SKM-1 treated with dmso at 0.1 percent for 144 hours (cell line): ENCODE measurements at regions not wholly inside any gene's neighbourhood (a gene's known extent, or its start where the extent isn't known, plus 50 kb on each side); places are given as distances from the start of the nearest gene placed in this dataset.
"Not testable (repeated sequence)": the region's sequence is repeated elsewhere in the genome, so short reads cannot be mapped to it uniquely, and the experiment has no call there.

Experiments used
- DNase-seq: peaks from one replicate; lab custom pipeline; 2025; ENCODE audit not compliant: unreplicated experiment; lab: John Stamatoyannopoulos, UW

GRCh38 chr10:23869548-23869947 lies 339.4 kb upstream of the KIAA1217 start:
- no peak for DNase-seq

GRCh38 chr10:23869996-23870395 lies 338.9 kb upstream of the KIAA1217 start:
- DNase-seq = no peak

GRCh38 chr10:23870651-23871610 lies 338.0 kb upstream of the KIAA1217 start:
- peak; percentile 70 for DNase-seq

DNA sequence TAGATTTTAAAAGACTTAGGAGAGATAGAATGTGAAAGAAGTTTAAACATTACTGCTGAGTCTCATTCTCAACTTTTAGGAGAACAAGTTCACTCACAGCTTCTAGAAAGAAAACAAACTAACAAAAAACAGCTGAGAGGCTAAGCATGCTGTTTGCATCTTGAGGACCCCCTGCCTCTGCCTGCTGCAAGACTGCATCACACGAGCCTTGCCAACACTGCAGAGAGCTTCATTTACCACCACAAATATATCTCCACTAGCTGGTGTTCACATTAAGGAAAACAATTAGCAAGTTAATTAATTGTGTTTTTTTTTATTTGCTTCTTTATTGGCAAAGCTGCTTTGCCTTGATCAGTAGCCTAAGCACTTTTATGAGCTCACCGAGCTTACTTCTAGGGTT lies 336.6 kb upstream of the KIAA1217 start:
- no peak for DNase-seq

DNA sequence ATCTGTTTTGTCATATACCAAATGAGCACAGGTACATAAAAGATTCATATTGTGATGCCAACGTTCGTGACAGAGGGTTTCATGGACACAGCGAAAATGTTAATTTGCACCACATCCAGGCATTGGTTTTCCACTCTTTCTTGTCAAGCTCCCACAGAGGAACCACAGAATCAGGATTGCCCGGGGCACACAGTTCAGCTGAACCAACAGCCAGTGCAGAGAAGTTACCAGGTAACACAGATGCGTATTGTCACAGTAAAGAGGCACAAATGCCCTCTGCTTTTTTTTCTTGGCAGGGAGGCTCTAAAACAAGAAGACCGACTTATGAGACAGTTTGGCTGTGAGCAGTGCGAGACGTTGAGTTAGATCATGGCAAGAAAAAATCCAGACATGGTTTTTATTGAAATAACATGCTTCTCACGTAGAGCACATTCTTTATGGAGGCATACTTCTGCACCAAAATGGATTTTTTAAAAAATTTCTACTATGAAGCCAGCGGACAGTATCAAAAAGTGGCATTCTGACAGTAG lies 331.1 kb upstream of the KIAA1217 start:
- no peak for DNase-seq

DNA sequence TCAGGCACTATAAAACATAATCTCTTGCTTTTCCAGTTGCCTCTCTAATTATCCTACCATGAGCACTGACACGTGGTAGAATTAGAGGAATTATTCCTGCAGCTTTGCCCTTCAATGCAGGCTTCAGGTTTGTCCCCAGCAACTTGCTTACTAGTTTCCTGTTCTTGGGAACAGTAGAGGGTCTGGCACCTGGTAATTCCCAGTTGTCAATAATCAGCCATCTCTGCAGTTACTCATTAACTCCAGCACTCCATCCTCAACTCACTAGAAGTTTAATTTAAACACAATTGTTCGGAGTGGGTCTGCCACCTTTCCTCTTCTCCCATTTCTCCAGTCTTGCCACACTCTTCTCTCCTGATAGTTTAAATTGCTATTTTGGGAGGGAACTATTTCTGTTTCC lies 324.3 kb upstream of the KIAA1217 start:
- no peak for DNase-seq

DNA sequence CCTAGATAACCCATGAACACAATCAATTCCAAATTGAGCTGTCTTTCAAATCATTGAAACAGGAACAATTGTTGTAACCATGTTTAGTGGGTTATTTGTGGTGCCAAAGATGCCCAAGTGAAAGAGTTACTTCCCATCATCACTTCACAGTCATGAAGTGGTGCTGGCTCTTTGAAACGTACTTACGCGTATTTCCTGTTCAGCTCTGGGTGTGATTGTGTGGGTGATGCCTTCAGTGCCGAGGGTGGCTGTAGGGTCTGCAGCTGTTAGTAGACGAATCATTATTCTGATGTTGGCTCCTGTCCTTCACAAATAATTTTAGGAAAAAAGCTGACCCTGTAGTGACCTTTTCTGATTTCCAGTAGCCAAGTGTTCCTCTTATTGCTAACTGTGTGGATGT lies 323.1 kb upstream of the KIAA1217 start:
- no peak for DNase-seq

DNA sequence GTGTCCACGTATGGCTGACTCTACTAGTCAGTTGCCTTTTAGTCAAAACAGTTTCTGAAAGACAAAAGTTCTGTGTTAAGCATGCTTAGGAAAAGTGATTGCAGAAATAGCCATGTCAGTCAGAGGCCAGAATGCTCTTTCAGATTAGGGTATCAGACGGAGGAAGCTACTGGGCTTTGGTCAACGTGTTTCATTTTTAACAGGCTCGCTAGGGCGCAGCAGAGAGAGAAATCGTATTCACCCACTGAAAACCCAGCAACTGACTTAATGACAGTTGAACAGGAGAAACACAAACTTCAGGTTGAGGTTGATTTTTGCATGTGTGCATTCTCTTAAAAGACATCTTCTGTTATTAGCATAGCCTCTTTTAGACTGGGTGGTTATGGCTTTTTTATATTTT lies 322.6 kb upstream of the KIAA1217 start:
- no peak for DNase-seq

GRCh38 chr10:23891301-23891700 lies 317.6 kb upstream of the KIAA1217 start:
- no peak for DNase-seq

- no peak for DNase-seq
Observed at GRCh38 chr10:23892296-23892695, 316.6 kb upstream of the KIAA1217 start.

DNA sequence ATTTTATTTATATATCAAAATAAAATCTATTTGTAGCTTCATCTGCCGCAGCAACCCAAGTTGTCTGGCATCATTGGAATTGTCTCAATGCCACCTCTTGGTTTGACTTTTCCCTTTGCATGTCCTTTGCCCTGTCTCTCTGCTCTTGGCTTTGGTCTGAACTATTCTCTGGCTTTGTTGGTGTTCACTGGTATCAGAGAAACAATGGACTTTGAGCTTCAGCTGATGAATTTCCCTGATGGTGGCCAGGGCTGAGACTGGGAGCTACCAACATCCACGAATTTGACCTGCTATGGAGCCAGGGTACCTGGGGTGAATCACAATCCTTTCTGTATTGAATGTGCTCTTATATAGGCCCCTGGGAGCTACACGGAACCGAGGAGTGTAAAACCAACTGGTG lies 311.7 kb upstream of the KIAA1217 start:
- DNase-seq = no peak

- DNase-seq = no peak
Observed at GRCh38 chr10:23897861-23898260, 311.1 kb upstream of the KIAA1217 start.

DNA sequence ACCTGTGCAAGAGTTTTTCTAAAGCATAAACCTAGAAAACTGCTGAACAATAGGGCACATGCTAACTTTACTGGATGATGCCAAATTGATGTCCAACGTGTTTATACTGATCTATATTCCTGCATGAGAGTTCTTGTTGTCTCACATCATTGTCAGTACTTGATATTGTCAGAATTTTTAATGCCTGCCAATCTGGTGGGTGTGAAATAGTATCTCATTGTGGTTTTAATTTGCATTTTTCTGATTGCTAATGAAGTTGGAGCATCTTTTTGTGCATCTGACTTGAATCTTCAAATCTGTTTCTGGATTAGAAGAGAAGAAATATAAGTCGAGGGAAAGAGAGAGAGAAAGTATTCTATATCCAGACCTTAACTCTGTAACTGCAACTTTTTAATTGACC lies 309.8 kb upstream of the KIAA1217 start:
- DNase-seq = no peak

DNA sequence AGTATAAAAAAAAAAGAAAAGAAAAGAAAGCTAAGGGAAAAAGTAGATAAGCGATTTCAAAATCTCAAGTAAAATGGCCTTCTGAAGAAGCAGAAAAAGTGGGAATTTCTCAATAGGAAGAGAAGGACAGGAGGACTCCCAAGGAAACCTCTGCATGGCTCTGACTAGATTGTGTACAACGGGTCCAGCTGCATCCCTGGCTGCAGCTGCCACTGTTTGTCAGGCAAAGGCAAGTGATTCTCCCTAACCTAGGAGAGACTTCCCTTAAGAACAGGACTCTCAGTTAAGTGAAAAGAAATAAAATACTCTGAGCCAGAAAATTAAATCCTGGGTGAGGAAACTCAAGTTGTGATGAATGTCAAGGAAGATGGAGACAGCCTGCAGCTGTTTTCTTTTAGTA lies 298.6 kb upstream of the KIAA1217 start:
- no peak for DNase-seq

- DNase-seq = no peak
Observed at GRCh38 chr10:23912884-23913404, 296.0 kb upstream of the KIAA1217 start.

DNA sequence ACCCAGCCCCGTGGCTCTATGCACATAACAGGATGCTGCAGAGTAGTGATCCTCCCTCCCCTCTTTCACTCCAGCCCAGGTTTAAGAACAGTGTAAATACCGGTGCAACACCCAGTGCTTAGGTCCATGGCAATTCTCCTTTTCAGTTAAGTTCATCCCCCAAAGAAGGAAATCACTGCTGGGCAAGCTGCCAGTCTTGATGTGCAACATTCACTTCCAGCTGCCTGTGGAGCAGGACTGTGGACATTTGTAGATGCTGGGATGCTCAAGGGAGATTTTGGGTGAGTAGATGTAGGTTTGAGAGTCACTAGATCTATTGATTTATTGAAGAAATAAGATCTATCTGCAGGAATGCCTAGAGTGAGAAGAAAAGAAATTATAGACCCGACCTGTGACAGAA lies 294.3 kb upstream of the KIAA1217 start:
- no peak for DNase-seq

DNA sequence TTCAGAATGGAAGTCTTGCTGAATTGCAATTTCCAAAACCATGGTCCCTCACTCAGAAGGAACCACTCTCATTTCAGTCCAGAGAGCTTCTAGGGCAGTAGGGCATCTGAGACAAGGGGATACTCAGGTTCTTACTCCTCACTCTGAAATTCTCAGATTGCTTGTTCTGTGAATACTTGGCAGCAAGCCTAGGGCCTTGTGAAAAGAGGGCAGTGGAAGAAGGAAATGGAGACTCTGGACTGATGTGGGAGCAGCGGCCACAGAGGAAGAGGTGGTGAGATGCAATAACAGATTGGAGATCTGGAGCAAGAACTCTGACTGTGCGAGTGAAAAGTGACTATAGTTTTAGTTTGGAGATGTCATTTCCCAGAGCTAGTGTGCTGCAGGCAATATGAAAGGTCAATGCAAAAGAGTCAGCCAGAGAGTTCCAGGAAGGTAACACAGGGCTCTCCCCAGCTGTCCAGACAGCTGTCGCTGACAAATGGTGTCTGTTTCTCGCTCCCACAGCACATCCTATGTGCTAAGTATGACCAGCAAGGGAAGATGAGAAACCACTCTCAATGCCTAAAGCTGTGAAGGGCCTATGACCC lies 291.6 kb upstream of the KIAA1217 start:
- DNase-seq = no peak

GRCh38 chr10:23918090-23918723 lies 290.7 kb upstream of the KIAA1217 start:
- no peak for DNase-seq

GRCh38 chr10:23918839-23919238 lies 290.1 kb upstream of the KIAA1217 start:
- peak; percentile 18 for DNase-seq

GRCh38 chr10:23927576-23928325 lies 281.2 kb upstream of the KIAA1217 start:
- DNase-seq = no peak

DNA sequence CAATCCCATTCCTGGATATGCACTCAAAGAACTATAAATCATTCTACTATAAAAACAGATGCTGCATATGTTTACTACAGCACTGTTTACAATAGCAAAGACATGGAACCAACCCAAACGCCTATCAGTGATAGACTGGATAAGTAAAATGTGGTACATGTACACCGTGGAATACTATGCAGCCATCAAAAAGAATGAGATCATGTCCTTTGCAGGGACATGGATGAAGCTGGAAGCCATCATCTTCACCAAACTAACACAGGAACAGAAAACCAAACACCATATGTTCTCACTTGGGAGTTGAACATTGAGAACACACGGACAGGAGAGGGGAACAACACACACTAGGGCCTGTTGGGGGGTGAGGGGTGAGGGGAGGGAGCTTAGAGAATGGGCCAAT lies 274.9 kb upstream of the KIAA1217 start:
- DNase-seq = not testable (repeated sequence)
